IMR-90 (cell line): ENCODE measurements at regions not wholly inside any gene's neighbourhood (a gene's known extent, or its start where the extent isn't known, plus 50 kb on each side); places are given as distances from the start of the nearest gene placed in this dataset.
"Not testable (repeated sequence)": the region's sequence is repeated elsewhere in the genome, so short reads cannot be mapped to it uniquely, and the experiment has no call there.

Source experiments
- MXI1 ChIP-seq: IDR thresholded peaks from 2 replicates; pipeline ENCODE4 v1.6.1; 2012; ENCODE audit warnings: low read depth, mild to moderate bottlenecking, low read length, moderate library complexity, borderline replicate concordance
- RAD21 ChIP-seq: IDR thresholded peaks from 2 replicates; pipeline ENCODE4 v1.6.1; 2012; ENCODE audit warnings: low read length, improper control_type of control experiment
- RFX5 ChIP-seq: IDR thresholded peaks from 2 replicates; pipeline ENCODE4 v1.8.0; 2012; ENCODE audit warnings: low read depth, mild to moderate bottlenecking, low read length, moderate library complexity
- TF ChIP-seq, protein P1 (sequence below): conservative IDR thresholded peaks from 2 replicates; pipeline ENCODE4 v1.5.1; 2012; ENCODE audit warnings: mild to moderate bottlenecking, low read depth, low read length, improper control_type of control experiment
- TF ChIP-seq, protein P2 (sequence below): fragments of 150-350 bp; IDR thresholded peaks from 2 replicates; pipeline ENCODE4 v1.6.1; 2017; ENCODE audit warnings: mild to moderate bottlenecking, antibody characterized with exemption, low read length, low read depth

DNA sequence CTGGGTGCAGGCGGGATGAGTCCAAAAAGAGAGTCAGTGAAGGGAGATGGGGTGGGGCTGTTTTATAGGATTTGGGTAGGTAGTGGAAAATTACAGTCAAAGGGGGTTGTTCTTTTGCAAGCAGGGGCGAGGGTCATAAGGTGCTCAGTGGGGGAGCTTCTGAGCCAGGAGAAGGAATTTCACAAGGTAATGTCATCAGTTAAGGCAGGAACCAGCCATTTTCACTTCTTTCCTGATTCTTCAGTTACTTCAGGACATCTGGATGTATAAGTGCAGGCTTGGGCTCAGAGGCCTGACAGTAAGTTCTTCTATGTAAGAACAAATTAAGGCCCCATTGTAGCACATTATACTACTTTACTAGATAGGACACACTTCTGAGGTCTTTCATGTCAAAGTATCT, 231.2 kb upstream of the NRXN1 start:
- TF ChIP-seq, protein P1, sequence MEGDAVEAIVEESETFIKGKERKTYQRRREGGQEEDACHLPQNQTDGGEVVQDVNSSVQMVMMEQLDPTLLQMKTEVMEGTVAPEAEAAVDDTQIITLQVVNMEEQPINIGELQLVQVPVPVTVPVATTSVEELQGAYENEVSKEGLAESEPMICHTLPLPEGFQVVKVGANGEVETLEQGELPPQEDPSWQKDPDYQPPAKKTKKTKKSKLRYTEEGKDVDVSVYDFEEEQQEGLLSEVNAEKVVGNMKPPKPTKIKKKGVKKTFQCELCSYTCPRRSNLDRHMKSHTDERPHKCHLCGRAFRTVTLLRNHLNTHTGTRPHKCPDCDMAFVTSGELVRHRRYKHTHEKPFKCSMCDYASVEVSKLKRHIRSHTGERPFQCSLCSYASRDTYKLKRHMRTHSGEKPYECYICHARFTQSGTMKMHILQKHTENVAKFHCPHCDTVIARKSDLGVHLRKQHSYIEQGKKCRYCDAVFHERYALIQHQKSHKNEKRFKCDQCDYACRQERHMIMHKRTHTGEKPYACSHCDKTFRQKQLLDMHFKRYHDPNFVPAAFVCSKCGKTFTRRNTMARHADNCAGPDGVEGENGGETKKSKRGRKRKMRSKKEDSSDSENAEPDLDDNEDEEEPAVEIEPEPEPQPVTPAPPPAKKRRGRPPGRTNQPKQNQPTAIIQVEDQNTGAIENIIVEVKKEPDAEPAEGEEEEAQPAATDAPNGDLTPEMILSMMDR: not testable (repeated sequence)
- not testable (repeated sequence) for TF ChIP-seq MXI1, RAD21, RFX5
- TF ChIP-seq, protein P2, sequence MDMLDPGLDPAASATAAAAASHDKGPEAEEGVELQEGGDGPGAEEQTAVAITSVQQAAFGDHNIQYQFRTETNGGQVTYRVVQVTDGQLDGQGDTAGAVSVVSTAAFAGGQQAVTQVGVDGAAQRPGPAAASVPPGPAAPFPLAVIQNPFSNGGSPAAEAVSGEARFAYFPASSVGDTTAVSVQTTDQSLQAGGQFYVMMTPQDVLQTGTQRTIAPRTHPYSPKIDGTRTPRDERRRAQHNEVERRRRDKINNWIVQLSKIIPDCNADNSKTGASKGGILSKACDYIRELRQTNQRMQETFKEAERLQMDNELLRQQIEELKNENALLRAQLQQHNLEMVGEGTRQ: not testable (repeated sequence)
